Glomerular visceral epithelial cell (primary cell): ENCODE measurements at regions not wholly inside any gene's neighbourhood (a gene's known extent, or its start where the extent isn't known, plus 50 kb on each side); places are given as distances from the start of the nearest gene placed in this dataset.

Source experiments
- DNase-seq: peaks from one replicate; pipeline ENCODE4 v3.0.0-alpha.2; 2016; ENCODE audit errors: extremely low spot score

GRCh38 chr22:49623176-49623575 is 204.5 kb downstream of the BRD1 start:
- no peak for DNase-seq

GRCh38 chr22:49622241-49623105 is 205.2 kb downstream of the BRD1 start:
- no peak for DNase-seq

DNA sequence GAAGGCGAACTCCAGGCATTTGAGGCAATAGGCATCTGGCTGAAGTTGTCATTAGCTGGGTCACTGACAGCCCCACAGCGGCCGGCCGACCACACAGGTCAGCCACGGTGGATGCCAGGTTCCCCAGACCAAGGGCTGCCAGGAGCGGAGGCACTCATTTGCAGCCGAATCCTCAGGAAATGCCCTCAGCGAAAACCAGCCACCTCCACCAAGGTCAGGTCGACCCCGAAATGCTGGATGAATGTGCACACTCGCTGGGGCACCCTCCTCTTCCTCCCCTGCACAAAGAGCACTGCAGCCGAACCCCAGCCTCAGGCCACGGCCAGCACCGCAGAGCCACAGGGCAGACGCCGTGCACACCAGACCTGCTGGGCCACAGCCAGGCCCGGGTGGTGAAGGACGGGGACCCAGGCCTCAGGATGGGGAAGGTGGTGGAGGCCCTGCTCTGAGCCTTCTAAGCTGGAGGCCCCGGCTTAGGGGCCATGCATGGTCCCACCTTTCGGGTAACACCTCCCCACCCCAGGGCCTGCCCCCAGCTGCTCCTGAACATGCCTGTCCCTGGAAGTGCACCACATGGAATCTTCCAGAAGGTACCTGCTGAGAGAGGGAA is 206.0 kb downstream of the BRD1 start:
- DNase-seq: no peak

- no peak for DNase-seq
Measured at GRCh38 chr22:49620666-49621065, 207.0 kb downstream of the BRD1 start.

DNA sequence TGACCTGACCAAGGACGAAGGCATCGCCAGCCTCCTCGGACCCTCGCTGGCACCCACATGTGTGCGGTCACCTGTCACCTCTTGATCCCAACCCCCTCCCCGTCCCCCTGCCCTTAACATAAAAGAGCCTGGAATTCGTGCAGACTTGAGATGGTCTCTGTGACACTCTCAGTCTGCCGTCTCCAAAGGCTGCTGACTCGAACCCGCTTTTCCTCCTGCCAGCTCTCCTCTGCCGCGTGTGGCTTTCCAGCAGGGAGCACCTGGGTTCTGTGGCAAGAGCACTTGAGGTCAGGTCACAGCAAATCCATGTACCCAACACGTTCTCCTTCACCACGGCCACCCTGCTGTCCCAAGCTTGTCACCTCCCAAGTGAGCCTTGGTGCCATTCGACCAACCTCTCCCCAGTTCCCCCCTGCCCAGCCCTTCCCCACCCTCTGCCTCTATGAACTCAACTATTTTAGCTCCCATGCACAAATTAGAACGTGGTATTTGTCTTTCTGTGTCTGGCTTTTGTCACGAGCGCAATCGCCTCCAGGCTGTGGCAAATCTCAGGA is 207.6 kb downstream of the BRD1 start:
- DNase-seq: no peak

DNA sequence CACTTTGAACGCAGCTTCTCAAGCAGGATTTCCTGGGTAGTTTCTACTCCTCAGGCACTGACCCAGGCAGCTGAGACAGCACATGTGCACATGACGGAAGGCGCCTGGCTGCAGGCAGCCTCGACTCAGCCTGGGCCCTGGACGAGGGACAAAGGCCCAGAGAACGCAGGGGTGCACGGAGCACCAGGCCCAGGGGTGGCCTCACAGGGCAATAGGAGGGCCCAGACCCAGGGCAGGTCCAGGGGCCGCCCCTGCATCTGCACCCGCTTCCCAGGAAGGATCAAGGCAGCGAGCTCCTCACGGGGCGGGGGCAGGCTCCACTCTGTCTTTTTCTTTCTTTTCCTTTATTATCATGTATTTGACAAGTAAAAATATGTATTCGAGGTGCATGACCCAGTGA is 208.4 kb downstream of the BRD1 start:
- no peak for DNase-seq

GRCh38 chr22:49618677-49618953 is 209.1 kb downstream of the BRD1 start:
- DNase-seq: no peak

DNA sequence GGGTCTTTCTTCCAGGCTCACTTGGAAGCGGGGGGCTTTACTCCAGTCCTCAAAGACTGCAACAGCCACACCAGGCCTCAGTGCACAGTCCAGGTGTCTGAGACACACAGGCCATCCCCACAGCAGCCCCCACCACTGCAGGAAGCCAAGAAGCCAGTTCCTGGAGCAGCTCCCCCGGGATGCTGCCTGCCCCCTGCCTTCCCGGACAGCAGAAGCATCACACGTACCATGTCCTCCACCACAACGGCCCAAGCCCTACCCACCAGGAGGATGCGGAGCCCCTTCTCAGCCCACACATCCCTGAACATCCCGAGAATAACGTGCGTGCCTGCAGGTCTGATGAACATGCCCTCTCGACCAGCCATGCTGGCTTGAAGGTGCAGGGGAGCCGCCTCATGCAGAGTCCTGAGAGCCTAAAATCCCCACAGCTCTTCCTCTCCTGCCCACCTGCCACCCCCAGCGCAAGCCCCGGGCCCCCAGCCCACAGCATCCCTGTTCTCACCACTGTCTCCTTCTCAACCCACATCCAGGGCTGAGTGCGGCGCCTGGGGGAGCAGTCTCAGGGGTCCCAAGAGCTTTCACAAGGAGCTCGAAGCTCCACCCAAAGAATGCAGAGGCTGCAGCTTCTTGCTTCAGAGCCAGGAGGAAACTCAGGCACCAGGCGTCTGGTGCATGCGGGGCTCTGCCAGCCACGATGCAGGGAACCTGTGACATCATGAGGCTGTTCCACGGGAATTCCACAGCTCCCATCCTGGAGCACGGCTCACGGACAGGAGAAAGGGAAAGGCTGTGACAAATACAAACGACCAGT is 209.6 kb downstream of the BRD1 start:
- DNase-seq: no peak

DNA sequence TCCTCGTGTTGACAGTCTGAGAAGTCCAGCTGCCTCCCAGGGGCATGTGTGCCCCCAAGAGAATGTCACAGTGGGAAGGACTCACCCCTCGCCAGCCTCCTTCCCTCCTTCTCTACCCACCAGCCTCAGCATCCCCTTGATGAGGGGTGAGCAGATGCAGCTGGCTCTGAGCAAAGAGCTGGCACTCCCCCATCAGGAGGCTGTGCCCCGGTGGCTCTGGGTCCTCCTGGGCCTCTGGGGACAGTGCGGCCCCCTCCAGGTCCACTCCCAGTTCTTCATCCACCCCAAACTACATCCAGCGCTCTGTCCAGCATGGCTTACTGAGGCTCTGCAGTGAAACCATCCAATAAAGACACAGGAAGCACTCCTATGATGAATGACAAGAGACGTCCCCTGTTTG is 210.4 kb downstream of the BRD1 start:
- DNase-seq: no peak

- DNase-seq: no peak
Measured at GRCh38 chr22:49616356-49617231, 211.1 kb downstream of the BRD1 start.

DNA sequence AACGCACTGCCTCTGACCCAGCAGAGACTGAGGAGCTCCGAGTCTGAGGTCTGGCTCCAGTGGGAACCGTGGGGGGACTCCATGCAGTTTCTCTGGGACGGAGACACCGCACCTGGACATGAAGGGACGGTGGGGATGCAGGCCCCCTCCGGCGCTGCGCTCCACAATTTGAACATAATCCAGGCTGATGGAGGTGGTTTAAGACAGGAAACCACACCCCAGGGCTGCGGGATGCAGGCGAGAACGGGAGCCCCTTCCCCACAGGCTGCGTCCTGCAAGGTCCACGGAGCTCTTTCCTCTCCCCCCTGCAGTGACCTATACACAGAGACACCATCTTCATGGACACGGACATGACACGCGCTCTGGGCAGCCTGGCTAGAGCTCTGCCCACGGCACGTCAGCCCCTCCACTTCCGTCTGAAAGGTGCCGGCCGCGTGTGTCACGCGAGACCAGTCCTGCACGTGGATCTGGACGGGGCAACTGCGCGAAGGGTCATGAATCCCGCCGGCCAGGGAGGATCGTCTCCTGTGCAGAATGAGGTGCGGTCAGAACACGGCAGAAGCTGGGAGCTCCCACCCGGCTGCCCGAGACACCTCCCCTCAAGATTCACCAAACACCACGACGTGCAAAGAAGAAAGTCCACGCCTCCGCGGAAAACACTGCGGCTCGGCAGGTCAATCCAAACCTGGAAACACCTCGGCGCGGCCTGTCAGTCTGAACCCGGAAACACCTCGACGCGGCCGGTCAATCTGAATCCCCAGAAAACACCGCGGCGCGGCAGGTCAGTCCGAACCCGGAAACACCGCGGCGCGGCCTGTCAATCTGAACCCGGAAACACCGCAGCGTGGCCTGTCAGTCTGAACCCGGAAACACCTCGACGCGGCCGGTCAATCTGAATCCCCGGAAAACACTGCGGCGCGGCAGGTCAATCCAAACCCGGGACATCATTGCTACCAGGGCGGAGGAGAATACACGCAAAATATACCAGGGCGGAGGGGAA is 212.4 kb downstream of the BRD1 start:
- DNase-seq: no peak

GRCh38 chr22:49613511-49614270 is 214.0 kb downstream of the BRD1 start:
- no peak for DNase-seq

DNA sequence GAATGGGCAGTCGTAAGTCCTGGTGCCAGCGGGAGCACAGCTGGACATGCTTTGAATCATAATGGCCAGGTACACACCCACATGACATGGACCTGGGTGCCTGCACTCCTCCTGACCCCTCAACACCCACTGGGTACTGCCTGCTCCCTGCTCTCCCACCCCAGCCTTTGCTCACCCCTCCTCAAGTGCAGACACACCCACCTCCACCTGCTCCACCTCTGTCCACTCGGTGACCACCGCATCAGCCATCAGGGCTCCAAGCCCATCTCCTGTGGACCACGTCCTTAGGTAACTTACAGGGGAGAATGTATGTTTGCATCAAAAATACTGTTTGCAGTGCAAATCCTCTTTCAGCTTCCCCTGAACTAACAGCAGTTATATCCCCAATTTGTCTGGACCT is 214.6 kb downstream of the BRD1 start:
- DNase-seq: no peak

GRCh38 chr22:49609207-49609876 is 218.3 kb downstream of the BRD1 start:
- no peak for DNase-seq

GRCh38 chr22:49608660-49609059 is 219.0 kb downstream of the BRD1 start:
- DNase-seq: no peak

DNA sequence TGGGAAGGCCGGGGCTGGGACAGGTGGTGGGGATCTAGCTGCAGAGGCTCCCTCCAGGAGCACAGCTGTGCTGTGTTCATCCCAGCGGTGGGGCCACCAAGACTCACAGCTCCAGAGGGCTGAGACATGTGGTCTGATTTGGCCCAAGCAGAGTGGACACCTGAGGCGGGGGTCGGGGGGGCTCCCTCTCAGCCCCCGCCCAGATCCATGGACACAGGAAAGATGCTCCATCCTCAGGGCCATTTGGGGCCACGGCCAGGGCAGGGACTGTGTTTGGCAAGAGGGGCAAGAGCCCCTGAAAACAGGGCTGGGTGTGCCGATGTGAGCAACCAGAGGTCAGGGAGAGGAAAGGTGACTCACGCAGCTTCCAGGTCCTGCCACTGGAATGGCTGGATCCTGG is 219.4 kb downstream of the BRD1 start:
- DNase-seq: no peak

- DNase-seq: no peak
Measured at GRCh38 chr22:49607821-49608220, 219.9 kb downstream of the BRD1 start.

- no peak for DNase-seq
Measured at GRCh38 chr22:49606562-49607290, 220.9 kb downstream of the BRD1 start.
